ENCODE measurements at regions not wholly inside any gene's neighbourhood (a gene's known extent, or its start where the extent isn't known, plus 50 kb on each side); places are given as distances from the start of the nearest gene placed in this dataset.

DNA sequence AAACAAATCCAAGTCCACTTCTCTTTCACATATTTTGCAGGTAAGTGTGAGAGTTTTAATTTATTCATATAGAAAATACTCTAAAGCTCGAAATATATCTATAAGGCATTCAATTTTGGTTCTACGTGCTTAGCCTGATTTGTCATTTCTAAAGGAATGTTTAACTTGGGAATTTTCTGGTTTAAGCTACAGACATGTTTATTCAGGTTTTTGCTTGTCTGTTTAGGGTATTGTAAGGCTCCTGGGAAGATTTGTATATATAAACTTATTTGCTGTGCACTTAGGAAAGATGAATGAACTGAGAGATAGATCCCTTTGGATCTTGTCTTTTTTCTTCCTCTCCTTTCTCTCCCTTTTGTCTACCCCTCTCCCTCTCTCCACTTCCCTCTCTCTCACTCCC lies 185.9 kb upstream of the NEIL3 start:
- Histone ChIP-seq H2AFZ (ENCODE audit: low read depth, low read length) (no peak overlapping the region), H3K9me3 (ENCODE audit: insufficient read depth, low read length) (no peaks in the 10 kb centered on the region), H3K27me3 (ENCODE audit: low read depth, low read length) (no peaks in the 10 kb centered on the region), H4K20me1 (ENCODE audit: insufficient read depth, low read length) (no peaks in the 10 kb centered on the region), H3K4me3 (ENCODE audit: low read length) (no peak overlapping the region), H3K9ac (ENCODE audit: low read length) (no peak overlapping the region), H3K27ac (ENCODE audit: low read length) (no peak overlapping the region), H3K4me2 (ENCODE audit: low read length) (no peak overlapping the region), H3K36me3 (replicated peaks; ENCODE audit: low read depth, low read length) (no peaks in the 10 kb centered on the region), H3K79me2 (ENCODE audit: low read length) (no peaks in the 10 kb centered on the region), H3K4me1 (ENCODE audit: low read length) (no peaks in the 10 kb centered on the region)
- TF ChIP-seq CTCF (IDR thresholded peaks at IDR 0.05; ENCODE audit: low read depth, low read length) (no peak), EZH2phosphoT487 (IDR thresholded peaks at IDR 0.05; ENCODE audit: low read depth) (no peak)

GRCh38 chr4:177124349-177125064 lies 185.2 kb upstream of the NEIL3 start:
- Histone ChIP-seq H3K4me1 (ENCODE audit: low read length) (no peaks in the 10 kb centered on the region), H2AFZ (ENCODE audit: low read depth, low read length) (no peak overlapping the region), H3K79me2 (ENCODE audit: low read length) (no peaks in the 10 kb centered on the region), H3K27me3 (ENCODE audit: low read depth, low read length) (no peaks in the 10 kb centered on the region), H3K36me3 (replicated peaks; ENCODE audit: low read depth, low read length) (peaks cover 5% of the 10 kb centered on the region), H3K4me2 (ENCODE audit: low read length) (no peak overlapping the region), H4K20me1 (ENCODE audit: insufficient read depth, low read length) (no peaks in the 10 kb centered on the region), H3K27ac (ENCODE audit: low read length) (no peak overlapping the region), H3K9ac (ENCODE audit: low read length) (no peak overlapping the region), H3K9me3 (ENCODE audit: insufficient read depth, low read length) (no peaks in the 10 kb centered on the region; the same call in 1 of the 2 replicates), H3K4me3 (ENCODE audit: low read length) (no peak overlapping the region)
- no peak for TF ChIP-seq CTCF (IDR thresholded peaks at IDR 0.05; ENCODE audit: low read depth, low read length)
- TF ChIP-seq EZH2phosphoT487 (IDR thresholded peaks at IDR 0.05; ENCODE audit: low read depth): no peak

DNA sequence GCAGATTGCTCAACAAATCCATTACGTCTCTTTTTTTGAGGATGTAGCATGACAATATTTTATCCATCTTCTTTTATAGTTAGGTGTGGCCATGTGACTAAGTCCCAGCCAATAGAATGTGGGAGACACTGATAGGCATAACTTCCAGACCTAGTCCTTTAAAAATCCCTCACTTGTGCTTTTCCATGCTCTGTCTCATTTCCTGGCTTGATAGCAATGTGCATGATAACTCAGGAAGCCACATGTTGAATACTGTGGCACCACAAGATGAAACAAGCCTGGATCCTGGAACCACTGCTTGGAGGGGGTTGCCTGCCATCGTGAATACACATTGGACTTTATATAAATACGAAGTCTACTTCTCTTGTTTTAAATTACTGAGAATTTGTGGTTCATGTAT lies 184.0 kb upstream of the NEIL3 start:
- H3K9ac ChIP-seq (ENCODE audit: low read length): no peak overlapping the region

GRCh38 chr4:177127658-177128057 lies 182.0 kb upstream of the NEIL3 start:
- no peaks in the 10 kb centered on the region for H4K20me1 ChIP-seq (ENCODE audit: insufficient read depth, low read length)
- H2AFZ ChIP-seq (ENCODE audit: low read depth, low read length): no peak overlapping the region
- H3K27ac ChIP-seq (ENCODE audit: low read length): no peak overlapping the region
- H3K36me3 ChIP-seq (replicated peaks; ENCODE audit: low read depth, low read length): peaks cover 7% of the 10 kb centered on the region
- no peak for TF ChIP-seq EZH2phosphoT487 (IDR thresholded peaks at IDR 0.05; ENCODE audit: low read depth)
- TF ChIP-seq CTCF (IDR thresholded peaks at IDR 0.05; ENCODE audit: low read depth, low read length): no peak
- H3K4me2 ChIP-seq (ENCODE audit: low read length): no peak overlapping the region
- no peaks in the 10 kb centered on the region for H3K4me1 ChIP-seq (ENCODE audit: low read length)
- H3K9ac ChIP-seq (ENCODE audit: low read length): no peak overlapping the region
- H3K27me3 ChIP-seq (ENCODE audit: low read depth, low read length): no peaks in the 10 kb centered on the region
- no peak overlapping the region for H3K4me3 ChIP-seq (ENCODE audit: low read length)
- no peaks in the 10 kb centered on the region for H3K79me2 ChIP-seq (ENCODE audit: low read length)
- no peaks in the 10 kb centered on the region; the same call in 1 of the 2 replicates for H3K9me3 ChIP-seq (ENCODE audit: insufficient read depth, low read length)

More for the DNA sequence above, 184.0 kb upstream of the NEIL3 start:
- Histone ChIP-seq H3K4me2 (ENCODE audit: low read length) (no peak overlapping the region), H3K9me3 (ENCODE audit: insufficient read depth, low read length) (no peaks in the 10 kb centered on the region; the same call in 1 of the 2 replicates), H3K36me3 (replicated peaks; ENCODE audit: low read depth, low read length) (peaks cover 7% of the 10 kb centered on the region), H4K20me1 (ENCODE audit: insufficient read depth, low read length) (no peaks in the 10 kb centered on the region), H3K79me2 (ENCODE audit: low read length) (no peaks in the 10 kb centered on the region), H3K27me3 (ENCODE audit: low read depth, low read length) (no peaks in the 10 kb centered on the region), H3K4me3 (ENCODE audit: low read length) (no peak overlapping the region), H3K27ac (ENCODE audit: low read length) (no peak overlapping the region), H3K4me1 (ENCODE audit: low read length) (no peaks in the 10 kb centered on the region), H2AFZ (ENCODE audit: low read depth, low read length) (no peak overlapping the region)
- TF ChIP-seq CTCF (IDR thresholded peaks at IDR 0.05; ENCODE audit: low read depth, low read length) (no peak), EZH2phosphoT487 (IDR thresholded peaks at IDR 0.05; ENCODE audit: low read depth) (no peak)
